ENCODE measurements at regions not wholly inside any gene's neighbourhood (a gene's known extent, or its start where the extent isn't known, plus 50 kb on each side); places are given as distances from the start of the nearest gene placed in this dataset.

DNA sequence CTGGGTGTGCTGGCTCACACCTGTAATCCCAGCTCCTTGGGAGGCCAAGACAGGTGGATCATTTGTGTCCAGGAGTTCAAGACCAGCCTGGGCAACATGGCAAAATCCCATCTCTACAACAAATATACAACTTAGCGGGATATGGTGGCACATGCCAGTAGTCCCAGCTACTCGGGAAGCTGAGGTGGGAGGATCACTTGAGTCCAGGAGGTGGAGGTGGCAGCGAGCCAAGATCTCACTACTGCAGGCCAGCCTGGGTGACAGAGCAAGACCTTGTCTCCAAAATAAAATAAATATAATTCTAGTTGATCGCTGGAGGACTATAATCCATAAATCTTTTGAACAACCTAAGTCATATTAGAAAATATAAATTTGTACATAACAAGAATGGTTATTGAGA, 1061.5 kb upstream of the PCDH9 start:
- no peak for TF ChIP-seq POLR2A (IDR thresholded peaks at IDR 0.05)
- TF ChIP-seq, protein P1, sequence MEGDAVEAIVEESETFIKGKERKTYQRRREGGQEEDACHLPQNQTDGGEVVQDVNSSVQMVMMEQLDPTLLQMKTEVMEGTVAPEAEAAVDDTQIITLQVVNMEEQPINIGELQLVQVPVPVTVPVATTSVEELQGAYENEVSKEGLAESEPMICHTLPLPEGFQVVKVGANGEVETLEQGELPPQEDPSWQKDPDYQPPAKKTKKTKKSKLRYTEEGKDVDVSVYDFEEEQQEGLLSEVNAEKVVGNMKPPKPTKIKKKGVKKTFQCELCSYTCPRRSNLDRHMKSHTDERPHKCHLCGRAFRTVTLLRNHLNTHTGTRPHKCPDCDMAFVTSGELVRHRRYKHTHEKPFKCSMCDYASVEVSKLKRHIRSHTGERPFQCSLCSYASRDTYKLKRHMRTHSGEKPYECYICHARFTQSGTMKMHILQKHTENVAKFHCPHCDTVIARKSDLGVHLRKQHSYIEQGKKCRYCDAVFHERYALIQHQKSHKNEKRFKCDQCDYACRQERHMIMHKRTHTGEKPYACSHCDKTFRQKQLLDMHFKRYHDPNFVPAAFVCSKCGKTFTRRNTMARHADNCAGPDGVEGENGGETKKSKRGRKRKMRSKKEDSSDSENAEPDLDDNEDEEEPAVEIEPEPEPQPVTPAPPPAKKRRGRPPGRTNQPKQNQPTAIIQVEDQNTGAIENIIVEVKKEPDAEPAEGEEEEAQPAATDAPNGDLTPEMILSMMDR (IDR thresholded peaks at IDR 0.05): no peak
- no peak for TF ChIP-seq POLR2AphosphoS5 (IDR thresholded peaks at IDR 0.05)
- no peak for TF ChIP-seq EP300 (IDR thresholded peaks at IDR 0.05)

Measured in upper lobe of left lung (tissue), 4 donors.